Caki2 (cell line): ENCODE measurements at regions not wholly inside any gene's neighbourhood (a gene's known extent, or its start where the extent isn't known, plus 50 kb on each side); places are given as distances from the start of the nearest gene placed in this dataset.

ENCODE experiments used
- DNase-seq: peaks from one replicate; pipeline ENCODE4 v3.0.0-alpha.2; 2015; ENCODE audit warnings: low read depth
- in situ Hi-C: cut with HindIII; loops from 2 replicates; pipeline ENCODE4 v1.10.0; 2016; ENCODE audit warnings: low sequenced_read_pairs, low pct_unique_long_range_greater_than_20kb, mixed read lengths

GRCh38 chr9:80369641-80370040, 797.9 kb downstream of the TLE4 start:
- in situ Hi-C loops = no loop called here
- DNase-seq = no peak

GRCh38 chr9:80366626-80367025, 794.9 kb downstream of the TLE4 start:
- in situ Hi-C loops = no loop called here
- no peak for DNase-seq

- in situ Hi-C loops = no loop called here
- no peak for DNase-seq
These were observed 788.4 kb downstream of the TLE4 start for GRCh38 chr9:80359941-80360881.

- in situ Hi-C loops = no loop called here
- no peak for DNase-seq
These were observed 787.5 kb downstream of the TLE4 start for GRCh38 chr9:80359291-80359690.

DNA sequence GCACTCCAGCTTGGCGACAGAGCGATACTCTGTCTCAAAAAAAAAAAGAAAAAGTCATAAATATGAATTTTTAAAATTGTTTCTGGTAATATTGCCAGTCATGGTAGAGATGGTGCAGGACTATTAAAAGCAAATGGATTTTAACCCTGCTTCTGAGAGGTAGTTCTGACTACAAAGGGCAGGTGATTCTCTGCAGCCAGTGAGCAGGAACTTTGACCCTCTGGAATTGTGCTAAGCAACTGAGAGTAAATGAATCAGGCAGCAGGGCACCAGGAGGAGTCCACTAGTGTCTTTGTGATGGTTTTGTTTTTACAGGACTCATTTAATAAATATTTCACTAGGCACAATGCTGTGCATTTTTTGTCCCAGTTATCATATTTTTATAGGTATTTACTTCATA, 781.2 kb downstream of the TLE4 start:
- in situ Hi-C loops = no loop called here
- no peak for DNase-seq

GRCh38 chr9:80351612-80352011, 779.8 kb downstream of the TLE4 start:
- in situ Hi-C loops = no loop called here
- DNase-seq = no peak

DNA sequence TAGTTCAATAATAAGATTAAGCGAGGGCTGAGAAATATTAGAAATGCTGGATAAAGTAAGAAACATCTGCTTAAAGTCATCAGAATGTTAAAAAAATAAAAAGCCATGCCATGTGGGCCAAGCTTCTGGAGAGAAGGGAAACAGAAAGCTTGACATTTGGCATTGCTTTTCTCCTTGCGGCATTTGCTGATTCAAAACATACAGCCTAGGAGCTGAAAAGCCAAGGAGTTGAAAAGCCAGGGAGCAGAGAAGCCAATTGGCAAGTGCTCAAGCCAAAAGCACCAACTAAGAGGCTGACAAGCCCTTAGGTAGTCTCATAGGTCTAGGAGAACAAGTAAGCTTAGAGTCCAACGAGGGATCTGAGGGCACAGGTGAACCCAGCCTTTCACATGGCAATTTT, 754.3 kb downstream of the TLE4 start:
- no peak for DNase-seq
- in situ Hi-C loops = no loop called here

DNA sequence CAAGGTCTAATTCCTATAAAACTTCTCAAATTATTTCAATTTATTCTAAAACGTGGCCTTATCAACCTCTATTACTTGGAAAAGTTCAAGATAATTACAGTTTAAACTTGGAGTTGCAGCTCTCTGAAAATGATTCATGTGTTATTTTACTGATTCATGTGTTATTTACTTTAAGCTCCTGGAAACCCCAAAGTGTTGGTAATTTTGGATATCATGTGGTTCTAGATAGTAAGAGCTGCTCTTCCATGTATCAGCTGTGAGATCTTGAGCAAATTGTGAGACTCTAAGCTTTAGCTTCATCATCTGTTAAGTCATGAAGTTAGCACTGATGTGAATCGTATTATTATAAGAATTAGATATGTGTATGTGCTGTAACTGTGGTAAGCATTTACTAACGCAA, 749.2 kb downstream of the TLE4 start:
- peak; percentile 23 for DNase-seq
- in situ Hi-C loops = no loop called here

DNA sequence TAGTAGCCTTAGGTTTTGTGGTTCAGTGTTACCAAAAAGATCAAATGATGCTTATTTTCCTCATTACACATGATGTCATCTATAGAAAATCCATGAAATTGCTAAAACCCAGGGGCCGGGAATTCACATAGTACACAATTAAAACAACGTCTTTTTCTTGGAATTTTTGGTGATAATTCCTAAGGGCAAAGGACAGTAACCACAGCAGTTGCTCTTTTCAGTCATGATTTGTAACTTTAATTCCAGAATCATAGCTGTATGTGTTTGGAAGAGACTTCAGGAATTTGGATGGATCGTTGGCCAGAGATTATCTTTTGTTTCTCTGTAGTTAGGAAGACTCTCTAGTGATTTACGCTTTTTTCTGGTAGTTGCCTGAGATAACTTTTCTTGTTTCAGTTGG, 748.7 kb downstream of the TLE4 start:
- in situ Hi-C loops = no loop called here
- DNase-seq = no peak

DNA sequence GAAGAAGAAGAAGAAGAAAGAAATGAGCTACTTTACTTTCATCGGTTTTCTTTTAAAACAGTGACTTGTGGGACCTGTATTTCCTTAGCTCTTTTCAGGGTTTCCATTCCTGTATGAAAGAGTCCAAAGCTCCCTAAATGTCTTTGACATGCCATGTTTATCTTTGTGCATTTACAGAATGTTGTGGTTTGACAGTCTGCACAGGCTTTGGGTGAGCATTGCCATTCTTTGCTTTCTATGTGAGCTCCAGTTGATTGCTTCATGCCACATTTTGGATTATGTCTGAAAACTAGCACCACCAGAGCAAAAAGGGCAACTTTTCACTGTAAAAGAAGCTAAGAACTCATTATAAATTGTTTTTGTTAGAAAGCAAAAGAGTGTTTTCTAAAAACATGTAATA, 733.4 kb downstream of the TLE4 start:
- DNase-seq = no peak
- in situ Hi-C loops = no loop called here

- DNase-seq = no peak
- in situ Hi-C loops = no loop called here
These were observed 723.2 kb downstream of the TLE4 start for GRCh38 chr9:80294955-80295354.

- in situ Hi-C loops = no loop called here
- no peak for DNase-seq
These were observed 722.6 kb downstream of the TLE4 start for GRCh38 chr9:80294318-80294717.

DNA sequence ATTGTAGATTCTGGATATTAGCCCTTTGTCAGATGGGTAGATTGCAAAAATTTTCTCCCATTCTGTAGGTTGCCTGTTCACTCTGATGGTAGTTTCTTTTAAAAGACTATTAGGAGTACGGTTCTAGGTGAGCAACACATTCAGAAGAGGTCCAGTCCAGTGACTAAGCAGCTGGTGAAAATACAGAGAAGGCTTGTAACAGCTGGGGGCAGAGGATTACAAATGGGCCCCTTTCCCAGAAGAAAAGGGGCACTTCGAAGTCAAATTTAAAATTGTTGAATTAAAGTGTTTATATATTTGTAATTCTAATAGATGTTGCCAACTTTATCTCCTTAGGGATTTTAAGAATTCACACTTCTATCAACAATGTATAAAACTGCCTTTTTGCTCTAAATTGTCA, 720.5 kb downstream of the TLE4 start:
- DNase-seq = no peak
- in situ Hi-C loops = no loop called here

- in situ Hi-C loops = no loop called here
- no peak for DNase-seq
These were observed 713.6 kb downstream of the TLE4 start for GRCh38 chr9:80285326-80285725.

- in situ Hi-C loops = no loop called here
- no peak for DNase-seq
These were observed 711.0 kb downstream of the TLE4 start for GRCh38 chr9:80282766-80283165.

DNA sequence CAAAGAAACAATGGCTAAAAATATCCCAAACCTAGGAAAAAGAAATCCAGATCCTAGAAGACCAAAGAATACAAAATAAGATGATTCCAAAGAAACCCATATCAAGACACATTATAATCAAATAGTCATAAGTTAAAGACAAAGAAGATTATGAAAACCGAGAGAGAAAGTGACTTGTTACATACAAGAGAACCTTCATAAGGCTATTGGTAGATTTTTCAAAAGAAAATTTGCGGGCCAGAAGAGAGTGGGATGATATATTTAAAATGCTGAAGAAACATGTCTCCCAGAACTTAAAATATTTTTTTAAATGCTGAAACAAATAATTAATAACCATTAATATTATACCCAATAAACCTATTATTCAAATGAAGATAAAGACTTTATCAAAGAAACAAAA, 687.3 kb downstream of the TLE4 start:
- DNase-seq = no peak
- in situ Hi-C loops = no loop called here

- no peak for DNase-seq
- in situ Hi-C loops = no loop called here
These were observed 680.0 kb downstream of the TLE4 start for GRCh38 chr9:80251778-80252177.

DNA sequence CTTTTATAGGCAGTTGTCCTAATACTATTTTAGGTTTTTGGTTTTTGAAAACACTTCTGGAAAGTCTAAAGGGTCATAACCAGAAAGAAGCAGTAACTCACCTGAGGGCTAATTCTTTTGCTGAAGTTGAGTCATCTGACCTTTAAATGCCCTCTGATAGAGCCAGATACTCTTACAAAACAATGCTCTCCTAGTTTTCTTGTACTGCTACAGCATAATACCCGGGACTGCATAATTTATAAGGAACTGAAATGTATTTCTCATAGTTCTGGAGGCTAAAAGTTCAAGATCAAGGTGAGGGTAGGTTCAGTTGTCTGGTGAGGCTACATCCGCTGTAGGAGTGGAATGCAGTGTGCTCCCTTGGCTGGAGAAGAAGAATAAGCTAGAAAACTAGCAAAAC, 670.3 kb downstream of the TLE4 start:
- in situ Hi-C loops = no loop called here
- DNase-seq = no peak

DNA sequence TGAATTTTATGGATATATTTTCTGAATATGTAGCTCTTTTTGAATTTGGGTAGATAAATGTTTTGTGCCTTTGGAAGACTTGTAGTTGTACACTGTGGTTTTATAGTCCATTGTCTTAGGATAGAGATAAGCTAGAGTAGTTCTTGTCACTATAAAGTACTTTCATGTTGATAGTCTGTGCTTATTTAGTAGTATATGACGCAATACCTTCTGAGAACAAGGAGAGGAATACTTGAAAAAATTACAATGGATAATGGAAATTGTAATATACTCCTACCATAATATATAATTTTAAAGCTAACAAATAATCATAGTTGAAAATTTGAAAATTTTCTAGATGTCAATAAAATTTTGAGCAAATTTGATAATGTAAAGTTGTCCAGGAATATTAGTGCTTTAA, 664.0 kb downstream of the TLE4 start:
- in situ Hi-C loops = no loop called here
- DNase-seq = no peak

DNA sequence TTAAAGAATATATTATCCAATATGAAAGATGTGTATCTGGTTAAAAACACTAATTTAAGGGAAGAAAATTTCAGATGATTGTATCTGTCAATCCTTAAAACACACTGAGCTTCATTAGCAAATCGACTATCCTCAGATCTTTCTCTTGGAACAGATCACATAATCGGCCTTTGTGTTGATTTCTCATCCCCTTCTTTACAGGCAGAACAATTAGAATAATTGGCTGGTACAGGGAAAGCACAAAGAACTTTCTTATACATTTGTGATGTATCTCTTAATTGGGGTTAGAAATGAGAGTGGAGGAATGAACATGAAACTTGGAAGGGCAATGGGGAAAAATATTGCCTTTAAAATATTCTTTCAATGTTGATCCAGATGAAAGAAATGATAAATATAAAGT, 662.1 kb downstream of the TLE4 start:
- in situ Hi-C loops = no loop called here
- DNase-seq = no peak
